Panc1 (cell line): ENCODE measurements at regions not wholly inside any gene's neighbourhood (a gene's known extent, or its start where the extent isn't known, plus 50 kb on each side); places are given as distances from the start of the nearest gene placed in this dataset.

Experiments used
- POLR2AphosphoS5 ChIP-seq: IDR thresholded peaks from 2 replicates; pipeline ENCODE4 v1.6.1; 2012; ENCODE audit warnings: mild to moderate bottlenecking, low read depth, low read length, moderate library complexity
- REST ChIP-seq, 2 experiments: IDR thresholded peaks; 2 replicates each; pipeline ENCODE4 v1.6.1; 2011 to 2012; ENCODE audit warnings: low read depth in 2 of 2, control low read depth in 1 of 2, low read length in 1 of 2, mild to moderate bottlenecking in 1 of 2, moderate library complexity in 1 of 2; ENCODE audit not compliant: insufficient read depth in 1 of 2
- SIN3A ChIP-seq: IDR thresholded peaks from 2 replicates; pipeline ENCODE4 v1.6.1; 2012; ENCODE audit warnings: low read depth, mild to moderate bottlenecking, low read length, moderate library complexity, borderline replicate concordance; ENCODE audit not compliant: insufficient read depth
- TCF7L2 ChIP-seq: IDR thresholded peaks from 2 replicates; pipeline ENCODE4 v1.6.1; 2011; ENCODE audit warnings: mild to moderate bottlenecking, low read depth, low read length, inconsistent platforms
- TF ChIP-seq, protein P1 (sequence below): fragments of 450-650 bp; IDR thresholded peaks from 2 replicates; pipeline ENCODE4 v1.5.1; 2017; ENCODE audit warnings: mild to moderate bottlenecking

DNA sequence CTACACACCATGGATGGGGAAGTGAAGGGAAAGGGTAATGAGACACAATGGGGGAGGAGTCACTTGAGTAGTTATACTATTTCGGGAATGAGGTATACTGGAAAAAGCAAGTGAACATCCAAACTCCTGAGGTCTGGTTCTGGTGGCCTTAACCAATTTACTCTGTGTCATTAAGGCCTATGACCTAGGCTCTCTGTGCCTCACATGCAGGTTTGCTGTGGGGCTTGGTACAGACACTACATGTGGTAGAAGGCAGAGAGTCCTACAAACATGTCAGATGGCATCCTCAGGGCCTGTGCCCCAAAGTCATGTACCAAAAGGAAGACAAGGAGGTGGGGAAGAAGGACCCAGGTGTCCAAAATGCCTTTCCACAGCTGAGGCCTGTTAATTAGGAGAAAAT lies 98.9 kb downstream of the TRIM29 start:
- TF ChIP-seq, protein P1, sequence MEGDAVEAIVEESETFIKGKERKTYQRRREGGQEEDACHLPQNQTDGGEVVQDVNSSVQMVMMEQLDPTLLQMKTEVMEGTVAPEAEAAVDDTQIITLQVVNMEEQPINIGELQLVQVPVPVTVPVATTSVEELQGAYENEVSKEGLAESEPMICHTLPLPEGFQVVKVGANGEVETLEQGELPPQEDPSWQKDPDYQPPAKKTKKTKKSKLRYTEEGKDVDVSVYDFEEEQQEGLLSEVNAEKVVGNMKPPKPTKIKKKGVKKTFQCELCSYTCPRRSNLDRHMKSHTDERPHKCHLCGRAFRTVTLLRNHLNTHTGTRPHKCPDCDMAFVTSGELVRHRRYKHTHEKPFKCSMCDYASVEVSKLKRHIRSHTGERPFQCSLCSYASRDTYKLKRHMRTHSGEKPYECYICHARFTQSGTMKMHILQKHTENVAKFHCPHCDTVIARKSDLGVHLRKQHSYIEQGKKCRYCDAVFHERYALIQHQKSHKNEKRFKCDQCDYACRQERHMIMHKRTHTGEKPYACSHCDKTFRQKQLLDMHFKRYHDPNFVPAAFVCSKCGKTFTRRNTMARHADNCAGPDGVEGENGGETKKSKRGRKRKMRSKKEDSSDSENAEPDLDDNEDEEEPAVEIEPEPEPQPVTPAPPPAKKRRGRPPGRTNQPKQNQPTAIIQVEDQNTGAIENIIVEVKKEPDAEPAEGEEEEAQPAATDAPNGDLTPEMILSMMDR = no peak
- no peak for TF ChIP-seq POLR2AphosphoS5
- no peak for TF ChIP-seq SIN3A
- no peak for TF ChIP-seq REST (IDR thresholded peaks at IDR 0.05; ENCODE audit: insufficient read depth in 1 of 2, low read depth in 2 of 2, low read length in 1 of 2)
- TF ChIP-seq TCF7L2 = no peak
